ENCODE measurements at regions not wholly inside any gene's neighbourhood (a gene's known extent, or its start where the extent isn't known, plus 50 kb on each side); places are given as distances from the start of the nearest gene placed in this dataset.

GRCh38 chr13:111981006-111981405 is 85.9 kb upstream of the SOX1 start:
- Histone ChIP-seq H3K27ac (no peak overlapping the region), H3K9me3 (no peaks in the 10 kb centered on the region), H3K27me3 (no peaks in the 10 kb centered on the region), H3K4me1 (no peaks in the 10 kb centered on the region), H3K36me3 (no peaks in the 10 kb centered on the region), H3K4me3 (no peak overlapping the region)
- 92% methylated on average over 8 to 12 of the region's 12 CpGs for WGBS, 2 donors
- no peak for DNase-seq
- ATAC-seq (ENCODE audit: low FRiP score in 2 of 2) = no peak
- no peak for TF ChIP-seq POLR2A (IDR thresholded peaks at IDR 0.05)
- TF ChIP-seq EP300 (IDR thresholded peaks at IDR 0.05) = no peak
- no peak for TF ChIP-seq POLR2AphosphoS5 (IDR thresholded peaks at IDR 0.05)
- TF ChIP-seq CTCF (IDR thresholded peaks at IDR 0.05) = no peak

- ATAC-seq (ENCODE audit: low FRiP score in 2 of 2) = no peak
- Histone ChIP-seq H3K4me1 (no peaks in the 10 kb centered on the region), H3K9me3 (no peaks in the 10 kb centered on the region), H3K27me3 (no peaks in the 10 kb centered on the region), H3K27ac (no peak overlapping the region), H3K36me3 (no peaks in the 10 kb centered on the region), H3K4me3 (no peak overlapping the region)
- no peak for DNase-seq
- 46 to 58% methylated on average over 11 to 12 of the region's 12 CpGs for WGBS, 2 donors
- TF ChIP-seq POLR2A (IDR thresholded peaks at IDR 0.05) = no peak
- no peak for TF ChIP-seq EP300 (IDR thresholded peaks at IDR 0.05)
- no peak for TF ChIP-seq CTCF (IDR thresholded peaks at IDR 0.05)
- no peak for TF ChIP-seq POLR2AphosphoS5 (IDR thresholded peaks at IDR 0.05)
These were observed 85.3 kb upstream of the SOX1 start for GRCh38 chr13:111981446-111982165.

GRCh38 chr13:111984349-111984748 is 82.6 kb upstream of the SOX1 start:
- Histone ChIP-seq H3K27me3 (no peaks in the 10 kb centered on the region), H3K27ac (no peak overlapping the region), H3K9me3 (peaks cover 0 to under 1% (median 0%) of the 10 kb centered on the region in 4 donors), H3K4me1 (no peaks in the 10 kb centered on the region), H3K4me3 (no peak overlapping the region), H3K36me3 (no peaks in the 10 kb centered on the region)
- ATAC-seq (ENCODE audit: low FRiP score in 2 of 2) (no peak), DNase-seq (no peak)
- WGBS, 2 donors = 86 to 90% methylated on average over 1 of the region's 1 CpG
- no peak for TF ChIP-seq POLR2AphosphoS5 (IDR thresholded peaks at IDR 0.05)
- TF ChIP-seq EP300 (IDR thresholded peaks at IDR 0.05) = no peak
- TF ChIP-seq CTCF (IDR thresholded peaks at IDR 0.05) = no peak
- no peak for TF ChIP-seq POLR2A (IDR thresholded peaks at IDR 0.05)

GRCh38 chr13:111990362-111990761 is 76.6 kb upstream of the SOX1 start:
- Histone ChIP-seq H3K27ac (no peak overlapping the region), H3K36me3 (no peaks in the 10 kb centered on the region), H3K27me3 (no peaks in the 10 kb centered on the region), H3K9me3 (peaks cover 5 to 17% (median 15%) of the 10 kb centered on the region in 4 donors), H3K4me3 (no peak overlapping the region), H3K4me1 (no peaks in the 10 kb centered on the region)
- TF ChIP-seq CTCF (IDR thresholded peaks at IDR 0.05) (no peak), POLR2AphosphoS5 (IDR thresholded peaks at IDR 0.05) (no peak)
- WGBS, 2 donors = 75 to 100% methylated on average over 1 of the region's 1 CpG
- no peak for DNase-seq
- ATAC-seq (ENCODE audit: low FRiP score in 2 of 2) = no peak

GRCh38 chr13:111992911-111993310 is 74.0 kb upstream of the SOX1 start:
- ATAC-seq (ENCODE audit: low FRiP score in 2 of 2) (no peak), DNase-seq (no peak)
- H3K9me3 ChIP-seq = peaks cover 5 to 17% (median 15%) of the 10 kb centered on the region in 4 donors

More at GRCh38 chr13:111992911-111993310, 74.0 kb upstream of the SOX1 start:
- no peak overlapping the region for H3K4me3 ChIP-seq
- no peaks in the 10 kb centered on the region for H3K27me3 ChIP-seq
- TF ChIP-seq CTCF (IDR thresholded peaks at IDR 0.05) = no peak
- no peak overlapping the region for H3K27ac ChIP-seq
- H3K36me3 ChIP-seq = no peaks in the 10 kb centered on the region
- no peaks in the 10 kb centered on the region for H3K4me1 ChIP-seq
